Bronchial epithelial cell (primary cell): ENCODE measurements at regions not wholly inside any gene's neighbourhood (a gene's known extent, or its start where the extent isn't known, plus 50 kb on each side); places are given as distances from the start of the nearest gene placed in this dataset.
A peak's percentile ranks its signal among the peaks of the same experiment; 100 is the strongest.

ENCODE experiments used
- DNase-seq: peaks from one replicate; pipeline ENCODE4 v3.0.0-alpha.2; 2010; ENCODE audit warnings: low read depth
- FAIRE-seq: peaks from 2 replicates; lab custom pipeline; 2011; peaks lifted over from hg19 to GRCh38; lab: Jason Lieb, UNC
- H3K27me3 ChIP-seq: 2 replicates; pipeline ENCODE4 v1.5.1; 2011; ENCODE audit warnings: low read length; ENCODE audit not compliant: control insufficient read depth, insufficient read depth
- H3K36me3 ChIP-seq: 2 replicates; pipeline ENCODE4 v1.5.1; 2011; ENCODE audit warnings: low read length; ENCODE audit not compliant: control insufficient read depth, insufficient read depth
- H3K4me3 ChIP-seq: 2 replicates; pipeline ENCODE4 v1.5.1; 2011; ENCODE audit warnings: mild to moderate bottlenecking, low read depth, low read length, control low read depth
- TF ChIP-seq, protein P1 (sequence below): IDR thresholded peaks from 2 replicates; pipeline ENCODE4 v1.5.1; 2011; ENCODE audit warnings: mild to moderate bottlenecking, moderate library complexity, low read length, control low read depth, inconsistent platforms; ENCODE audit not compliant: insufficient read depth, severe bottlenecking

DNA sequence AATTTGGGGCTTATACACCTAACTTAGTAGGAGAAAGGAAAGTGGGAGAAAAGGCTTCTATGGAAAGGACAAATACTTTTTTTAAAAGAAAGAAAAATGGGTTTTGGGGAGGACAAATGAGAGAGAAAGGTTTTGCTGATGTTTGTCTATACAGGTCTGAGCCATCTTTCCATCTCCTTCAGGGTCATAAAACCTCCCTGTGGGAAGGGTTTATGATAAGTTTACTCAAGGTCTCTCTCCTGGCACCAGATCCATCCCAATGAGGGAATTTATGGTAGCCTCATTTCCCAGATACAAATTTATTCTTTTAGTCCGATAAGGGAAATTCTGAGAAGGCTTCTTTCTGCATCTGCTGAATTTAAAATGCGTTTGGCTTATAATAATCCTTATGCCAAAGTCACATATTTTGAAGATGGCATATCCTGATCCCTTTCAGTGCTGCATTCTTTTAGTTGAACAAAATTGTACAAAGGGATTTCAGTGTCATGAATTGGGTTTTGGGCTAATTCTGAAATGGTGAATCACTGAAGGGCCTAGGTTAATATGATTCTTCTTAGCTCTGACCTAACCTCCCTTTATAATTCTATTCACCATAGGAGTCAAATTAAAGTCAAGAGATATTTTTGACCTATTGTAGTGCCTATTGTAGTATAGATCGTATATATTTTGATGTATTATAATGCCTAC is 173.5 kb upstream of the DYRK2 start:
- no peak overlapping the region for H3K4me3 ChIP-seq
- TF ChIP-seq, protein P1, sequence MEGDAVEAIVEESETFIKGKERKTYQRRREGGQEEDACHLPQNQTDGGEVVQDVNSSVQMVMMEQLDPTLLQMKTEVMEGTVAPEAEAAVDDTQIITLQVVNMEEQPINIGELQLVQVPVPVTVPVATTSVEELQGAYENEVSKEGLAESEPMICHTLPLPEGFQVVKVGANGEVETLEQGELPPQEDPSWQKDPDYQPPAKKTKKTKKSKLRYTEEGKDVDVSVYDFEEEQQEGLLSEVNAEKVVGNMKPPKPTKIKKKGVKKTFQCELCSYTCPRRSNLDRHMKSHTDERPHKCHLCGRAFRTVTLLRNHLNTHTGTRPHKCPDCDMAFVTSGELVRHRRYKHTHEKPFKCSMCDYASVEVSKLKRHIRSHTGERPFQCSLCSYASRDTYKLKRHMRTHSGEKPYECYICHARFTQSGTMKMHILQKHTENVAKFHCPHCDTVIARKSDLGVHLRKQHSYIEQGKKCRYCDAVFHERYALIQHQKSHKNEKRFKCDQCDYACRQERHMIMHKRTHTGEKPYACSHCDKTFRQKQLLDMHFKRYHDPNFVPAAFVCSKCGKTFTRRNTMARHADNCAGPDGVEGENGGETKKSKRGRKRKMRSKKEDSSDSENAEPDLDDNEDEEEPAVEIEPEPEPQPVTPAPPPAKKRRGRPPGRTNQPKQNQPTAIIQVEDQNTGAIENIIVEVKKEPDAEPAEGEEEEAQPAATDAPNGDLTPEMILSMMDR = no peak
- H3K36me3 ChIP-seq = no peaks in the 10 kb centered on the region
- H3K27me3 ChIP-seq = no peaks in the 10 kb centered on the region
- FAIRE-seq = no peak
- no peak for DNase-seq

DNA sequence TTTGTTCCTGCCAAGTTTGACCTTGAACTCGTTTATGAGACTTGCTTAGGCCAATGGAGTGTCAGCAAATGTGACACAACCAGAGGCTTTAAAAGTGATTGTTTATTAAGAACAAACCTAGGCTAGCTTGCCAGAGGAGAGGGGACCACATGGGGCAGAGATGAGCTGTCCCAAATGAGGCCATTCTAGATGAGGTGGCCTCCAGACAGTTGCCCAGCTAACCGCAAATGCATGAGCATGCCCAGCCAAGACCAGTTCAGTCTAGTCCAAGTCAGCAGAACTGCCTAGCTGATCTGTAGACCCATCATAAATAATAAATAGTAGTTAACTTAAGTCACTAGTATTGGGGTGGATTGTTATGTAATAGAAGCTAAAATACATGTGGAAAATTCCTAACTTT is 172.8 kb upstream of the DYRK2 start:
- FAIRE-seq = no peak
- H3K36me3 ChIP-seq = no peaks in the 10 kb centered on the region
- DNase-seq = no peak
- H3K27me3 ChIP-seq = no peaks in the 10 kb centered on the region
- H3K4me3 ChIP-seq = no peak overlapping the region
- TF ChIP-seq, protein P1 = no peak

DNA sequence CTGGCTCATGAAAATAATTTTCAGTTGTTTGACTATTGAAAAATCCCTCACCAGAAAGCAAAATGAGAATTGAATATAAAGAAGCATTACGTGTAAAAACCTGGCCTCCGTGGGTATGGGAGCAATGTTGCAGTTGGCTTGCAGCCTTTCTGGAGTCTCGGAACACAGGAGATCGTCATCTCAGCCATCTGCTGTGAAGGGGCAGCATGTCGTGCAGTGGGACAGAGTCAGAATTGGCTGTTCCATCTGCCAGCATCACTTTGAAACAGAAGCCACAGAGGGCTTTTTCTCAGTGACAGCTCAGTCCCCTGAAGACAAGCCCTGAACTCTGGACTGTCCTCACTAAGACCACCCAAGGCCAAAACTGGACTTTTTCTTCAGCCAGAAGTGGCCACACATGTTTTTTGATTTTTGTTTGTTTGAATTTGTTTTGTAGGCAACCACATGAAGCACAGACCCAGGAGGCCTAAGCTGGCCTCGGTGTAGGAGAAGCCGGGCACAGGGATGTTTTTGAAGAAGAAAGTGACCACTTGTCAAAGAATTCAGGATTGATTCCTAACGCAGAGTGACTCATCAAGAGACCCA is 170.8 kb upstream of the DYRK2 start:
- Histone ChIP-seq H3K27me3 (no peaks in the 10 kb centered on the region), H3K36me3 (no peaks in the 10 kb centered on the region), H3K4me3 (no peak overlapping the region)
- TF ChIP-seq, protein P1 = no peak
- DNase-seq (no peak), FAIRE-seq (no peak)

DNA sequence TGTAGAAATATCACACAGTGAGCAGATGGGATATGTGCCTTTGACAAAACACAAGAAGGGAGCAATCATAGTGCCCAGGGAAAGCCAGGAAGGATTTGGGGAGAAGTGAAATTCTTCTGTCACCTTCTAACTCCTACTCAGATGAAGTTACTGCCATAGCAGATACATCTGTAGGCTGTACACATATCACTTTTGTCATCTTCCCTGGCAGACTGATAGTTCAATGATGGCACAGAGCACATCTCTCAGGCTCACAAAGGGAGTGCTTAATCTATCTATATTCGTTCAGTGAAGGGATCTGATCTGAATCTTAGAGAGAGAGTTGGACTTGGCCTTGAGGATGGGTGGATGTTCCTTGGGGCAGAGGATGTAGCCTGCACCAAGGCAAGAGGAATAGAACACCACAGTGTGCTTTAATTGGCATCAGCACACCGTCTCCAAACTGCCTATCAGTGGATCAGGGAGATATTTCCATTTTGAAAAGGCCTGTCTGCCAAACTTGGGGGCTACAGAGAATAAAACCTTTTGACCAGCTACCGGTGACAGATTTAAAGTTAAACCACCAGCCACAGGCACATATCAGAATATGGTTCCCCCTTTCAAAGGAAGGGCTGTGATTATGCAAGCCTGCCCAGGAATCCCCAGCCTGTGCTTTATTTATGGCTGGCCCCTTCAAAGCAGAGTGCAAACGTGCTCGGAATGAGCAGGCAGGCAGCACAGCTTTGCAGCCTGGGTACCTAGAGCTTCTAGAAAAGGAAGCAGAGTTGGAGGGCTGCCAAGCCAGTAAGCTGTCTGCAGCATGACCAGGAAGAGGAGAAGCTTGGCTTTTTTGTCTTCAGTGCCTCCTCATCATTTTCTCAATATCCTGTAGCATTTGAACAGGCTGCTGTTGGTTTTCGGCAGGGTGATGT is 165.5 kb upstream of the DYRK2 start:
- Histone ChIP-seq H3K36me3 (no peaks in the 10 kb centered on the region), H3K27me3 (no peaks in the 10 kb centered on the region), H3K4me3 (no peak overlapping the region)
- DNase-seq (peak; percentile 39), FAIRE-seq (peak; percentile 18)
- TF ChIP-seq, protein P1 = no peak

DNA sequence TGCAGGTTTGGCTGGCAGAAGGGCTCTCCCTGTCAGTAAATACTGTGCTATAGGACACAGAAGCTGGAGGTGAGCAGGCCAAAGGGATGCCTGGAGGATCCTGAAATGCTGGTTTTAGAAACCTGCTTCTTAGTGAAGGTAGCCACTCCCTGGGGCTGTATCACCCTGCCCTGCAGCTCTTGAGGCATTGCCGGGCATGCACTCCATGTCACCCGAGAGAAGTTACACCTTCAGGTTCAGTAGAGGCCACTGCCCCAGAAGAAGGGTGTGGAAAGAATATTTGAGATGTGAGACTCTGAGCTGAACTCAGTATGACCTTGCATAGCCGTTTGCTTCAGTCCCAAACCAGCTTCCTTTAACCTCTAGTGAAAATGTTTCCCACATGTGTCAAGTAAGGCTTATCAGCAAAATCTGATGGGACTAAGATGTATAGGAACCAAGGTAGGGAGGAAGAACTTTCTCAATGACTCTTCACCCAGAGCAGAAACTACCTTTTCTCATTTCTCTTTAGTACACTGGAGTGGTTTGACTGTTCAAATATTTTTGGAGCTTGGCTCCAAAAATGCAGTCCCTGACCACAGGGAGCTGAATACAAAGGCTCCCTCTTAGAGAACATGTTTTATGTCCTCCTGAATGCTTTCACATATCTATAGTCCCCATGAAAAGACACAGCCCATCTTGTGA is 164.5 kb upstream of the DYRK2 start:
- no peaks in the 10 kb centered on the region for H3K36me3 ChIP-seq

More for the DNA sequence above, 164.5 kb upstream of the DYRK2 start:
- TF ChIP-seq, protein P1 = no peak
- DNase-seq = peak; percentile 53
- Histone ChIP-seq H3K27me3 (no peaks in the 10 kb centered on the region), H3K4me3 (no peak overlapping the region)
- FAIRE-seq = peak; percentile 47
